ENCODE measurements at regions not wholly inside any gene's neighbourhood (a gene's known extent, or its start where the extent isn't known, plus 50 kb on each side); places are given as distances from the start of the nearest gene placed in this dataset.

DNA sequence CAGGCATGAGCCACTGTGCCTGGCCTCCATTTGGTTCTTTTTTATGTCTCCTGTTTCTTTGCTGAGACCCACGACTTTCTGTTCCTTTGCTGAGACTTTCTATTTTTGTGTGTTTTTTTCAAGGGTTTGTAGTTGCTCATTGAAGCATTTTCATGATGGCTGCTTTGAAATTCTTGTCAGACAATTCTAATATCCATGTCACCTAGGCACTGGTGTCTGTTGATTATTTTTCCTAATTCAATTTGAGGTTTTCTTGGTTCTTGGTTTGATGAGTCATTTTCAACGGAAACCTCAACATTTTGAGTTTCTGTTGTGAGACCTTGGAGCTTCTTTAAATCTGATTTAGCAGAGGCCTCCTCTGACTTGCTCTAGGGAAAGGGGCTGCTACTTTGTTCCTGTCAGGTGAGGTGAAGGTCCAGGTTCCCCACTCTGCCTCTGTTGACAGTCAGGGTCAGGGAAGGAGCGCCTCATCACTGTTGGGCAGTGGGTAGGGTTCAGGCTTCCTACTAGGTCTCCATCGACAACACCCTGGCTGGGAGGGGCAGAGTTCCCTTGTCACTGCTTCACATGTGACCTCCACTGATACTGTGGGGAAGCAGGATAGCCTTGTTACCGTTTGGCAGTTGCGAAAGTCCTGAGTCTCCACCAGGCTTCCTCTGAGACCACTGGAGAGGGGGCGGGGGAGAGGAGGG is 66.1 kb upstream of the SMOX start (continued):
- TF ChIP-seq ZBTB14 (CRISPR knock-in tag; IDR thresholded peaks at IDR 0.05) (no peak), NFE2 (CRISPR knock-in tag; IDR thresholded peaks at IDR 0.05) (no peak), ZNF543 (CRISPR knock-in tag; IDR thresholded peaks at IDR 0.05) (no peak), AGO2 (optimal IDR thresholded peaks at IDR 0.05; ENCODE audit: low read depth, low read length) (no peak), ZKSCAN1 (IDR thresholded peaks at IDR 0.05; ENCODE audit: low read length) (no peak), ZNF207 (IDR thresholded peaks at IDR 0.05; ENCODE audit: borderline replicate concordance) (no peak), ZNF629 (CRISPR knock-in tag; conservative IDR thresholded peaks at IDR 0.05) (no peak), ZFP1 (CRISPR knock-in tag; IDR thresholded peaks at IDR 0.05) (no peak), ZNF841 (CRISPR knock-in tag; IDR thresholded peaks at IDR 0.05; ENCODE audit: borderline replicate concordance) (no peak), RBM22 (optimal IDR thresholded peaks at IDR 0.05; ENCODE audit: low read length) (no peak), ZNF432 (CRISPR knock-in tag; IDR thresholded peaks at IDR 0.05; ENCODE audit: borderline replicate concordance) (no peak), ASH2L (IDR thresholded peaks at IDR 0.05; ENCODE audit: insufficient read length, low read depth, low read length) (peak; percentile 30), ZGPAT (CRISPR knock-in tag; IDR thresholded peaks at IDR 0.05) (no peak), ZNF776 (CRISPR knock-in tag; IDR thresholded peaks at IDR 0.05) (no peak), ELF4 (CRISPR knock-in tag; IDR thresholded peaks at IDR 0.05; ENCODE audit: borderline replicate concordance) (no peak), HOXA5 (CRISPR knock-in tag; IDR thresholded peaks at IDR 0.05) (no peak), MAFF (IDR thresholded peaks at IDR 0.05; ENCODE audit: low read depth, low read length) (no peak), ZNF777 (CRISPR knock-in tag; IDR thresholded peaks at IDR 0.05) (no peak), REXO4 (CRISPR knock-in tag; IDR thresholded peaks at IDR 0.05; ENCODE audit: borderline replicate concordance) (no peak), HHEX (CRISPR knock-in tag; IDR thresholded peaks at IDR 0.05) (no peak), SKI (IDR thresholded peaks at IDR 0.05; ENCODE audit: partially characterized antibody) (no peak), ZNF224 (CRISPR knock-in tag; IDR thresholded peaks at IDR 0.05) (no peak), CHD4 (IDR thresholded peaks at IDR 0.05; ENCODE audit: borderline replicate concordance, low read length) (no peak), TRIM22 (IDR thresholded peaks at IDR 0.05) (no peak), RNF2 (conservative IDR thresholded peaks at IDR 0.05; ENCODE audit: low read depth) (no peak)
- TF ChIP-seq, protein P1, sequence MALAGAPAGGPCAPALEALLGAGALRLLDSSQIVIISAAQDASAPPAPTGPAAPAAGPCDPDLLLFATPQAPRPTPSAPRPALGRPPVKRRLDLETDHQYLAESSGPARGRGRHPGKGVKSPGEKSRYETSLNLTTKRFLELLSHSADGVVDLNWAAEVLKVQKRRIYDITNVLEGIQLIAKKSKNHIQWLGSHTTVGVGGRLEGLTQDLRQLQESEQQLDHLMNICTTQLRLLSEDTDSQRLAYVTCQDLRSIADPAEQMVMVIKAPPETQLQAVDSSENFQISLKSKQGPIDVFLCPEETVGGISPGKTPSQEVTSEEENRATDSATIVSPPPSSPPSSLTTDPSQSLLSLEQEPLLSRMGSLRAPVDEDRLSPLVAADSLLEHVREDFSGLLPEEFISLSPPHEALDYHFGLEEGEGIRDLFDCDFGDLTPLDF (CRISPR knock-in tag; IDR thresholded peaks at IDR 0.05): no peak
- TF ChIP-seq, protein P2, sequence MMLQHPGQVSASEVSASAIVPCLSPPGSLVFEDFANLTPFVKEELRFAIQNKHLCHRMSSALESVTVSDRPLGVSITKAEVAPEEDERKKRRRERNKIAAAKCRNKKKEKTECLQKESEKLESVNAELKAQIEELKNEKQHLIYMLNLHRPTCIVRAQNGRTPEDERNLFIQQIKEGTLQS (CRISPR knock-in tag; IDR thresholded peaks at IDR 0.05): no peak
